Ammon's horn (tissue), 1 donor: ENCODE measurements at regions not wholly inside any gene's neighbourhood (a gene's known extent, or its start where the extent isn't known, plus 50 kb on each side); places are given as distances from the start of the nearest gene placed in this dataset.

Source experiments
- DNase-seq: peaks from one replicate; pipeline ENCODE4 v3.0.0-alpha.2; 2016; ENCODE audit warnings: low spot score

- DNase-seq, result no peak
Measured at GRCh38 chr13:53683608-53684007, 655.0 kb downstream of the OLFM4 start.

GRCh38 chr13:53691417-53691816 lies 662.8 kb downstream of the OLFM4 start:
- no peak for DNase-seq

- DNase-seq, result no peak
Measured at GRCh38 chr13:53694814-53695532, 666.4 kb downstream of the OLFM4 start.

GRCh38 chr13:53703371-53704080 lies 674.9 kb downstream of the OLFM4 start:
- DNase-seq, result no peak

GRCh38 chr13:53719281-53719680 lies 690.7 kb downstream of the OLFM4 start:
- DNase-seq, result no peak

- DNase-seq, result no peak
Measured at GRCh38 chr13:53732664-53733063, 704.1 kb downstream of the OLFM4 start.

GRCh38 chr13:53743906-53744305 lies 715.3 kb downstream of the OLFM4 start:
- no peak for DNase-seq

GRCh38 chr13:53747825-53748224 lies 719.2 kb downstream of the OLFM4 start:
- no peak for DNase-seq

- no peak for DNase-seq
Measured at GRCh38 chr13:53749306-53749705, 720.7 kb downstream of the OLFM4 start.

- no peak for DNase-seq
Measured at GRCh38 chr13:53759016-53759415, 730.4 kb downstream of the OLFM4 start.

GRCh38 chr13:53775807-53776206 lies 747.2 kb downstream of the OLFM4 start:
- DNase-seq, result no peak

GRCh38 chr13:53778937-53779336 lies 750.3 kb downstream of the OLFM4 start:
- no peak for DNase-seq

GRCh38 chr13:53781941-53782340 lies 753.3 kb downstream of the OLFM4 start:
- DNase-seq, result no peak

GRCh38 chr13:53782488-53782961 lies 753.9 kb downstream of the OLFM4 start:
- DNase-seq, result peak; percentile 87

- DNase-seq, result peak; percentile 48
Measured at GRCh38 chr13:53783471-53783870, 754.9 kb downstream of the OLFM4 start.

- no peak for DNase-seq
Measured at GRCh38 chr13:53788286-53788685, 759.7 kb downstream of the OLFM4 start.

- DNase-seq, result no peak
Measured at GRCh38 chr13:53800011-53800410, 771.4 kb downstream of the OLFM4 start.

GRCh38 chr13:53807251-53807834 lies 778.7 kb downstream of the OLFM4 start:
- DNase-seq, result no peak

- DNase-seq, result peak; percentile 57
Measured at GRCh38 chr13:53821632-53822031, 793.0 kb downstream of the OLFM4 start.

- DNase-seq, result peak; percentile 8
Measured at GRCh38 chr13:53822136-53822535, 793.5 kb downstream of the OLFM4 start.

GRCh38 chr13:53839461-53839860 lies 810.8 kb downstream of the OLFM4 start:
- DNase-seq, result no peak

- DNase-seq, result no peak
Measured at GRCh38 chr13:53844473-53845146, 816.0 kb downstream of the OLFM4 start.

- DNase-seq, result no peak
Measured at GRCh38 chr13:53847502-53847901, 818.9 kb downstream of the OLFM4 start.
